GM23248 (cell line): ENCODE measurements at regions not wholly inside any gene's neighbourhood (a gene's known extent, or its start where the extent isn't known, plus 50 kb on each side); places are given as distances from the start of the nearest gene placed in this dataset.
"Not testable (repeated sequence)": the region's sequence is repeated elsewhere in the genome, so short reads cannot be mapped to it uniquely, and the experiment has no call there.

Experiments used
- DNase-seq: peaks from one replicate; pipeline ENCODE4 v3.0.0-alpha.2; 2015
- H2AFZ ChIP-seq: fragments of 200-600 bp; sonication (generic); 2 replicates; pipeline ENCODE4 v1.6.1; 2016; ENCODE audit warnings: antibody characterized with exemption
- H3F3A ChIP-seq: fragments of 200-600 bp; sonication (generic); 2 replicates; pipeline ENCODE4 v1.6.1; 2016; ENCODE audit warnings: mild to moderate bottlenecking, antibody characterized with exemption, mixed run types; ENCODE audit not compliant: insufficient read depth
- H3K27ac ChIP-seq: fragments of 200-600 bp; sonication (generic); 2 replicates; pipeline ENCODE4 v1.5.1; 2016; ENCODE audit warnings: mild to moderate bottlenecking
- H3K27me3 ChIP-seq: fragments of 200-600 bp; sonication (generic); replicated peaks from 2 replicates; pipeline ENCODE4 v1.6.1; 2016; ENCODE audit warnings: mild to moderate bottlenecking; ENCODE audit not compliant: insufficient read depth
- H3K36me3 ChIP-seq: fragments of 200-600 bp; sonication (generic); 2 replicates; pipeline ENCODE4 v1.6.1; 2016; ENCODE audit warnings: low read depth, mild to moderate bottlenecking
- H3K4me1 ChIP-seq: fragments of 200-600 bp; sonication (generic); 2 replicates; pipeline ENCODE4 v1.6.1; 2016; ENCODE audit warnings: mild to moderate bottlenecking; ENCODE audit not compliant: insufficient read depth
- H3K4me2 ChIP-seq: fragments of 200-600 bp; sonication (generic); one replicate; pipeline ENCODE4 v1.6.1; 2016; ENCODE audit warnings: mild to moderate bottlenecking; ENCODE audit not compliant: unreplicated experiment
- H3K4me3 ChIP-seq: fragments of 200-600 bp; sonication (generic); 2 replicates; pipeline ENCODE4 v1.5.1; 2016; ENCODE audit warnings: mild to moderate bottlenecking
- H3K79me2 ChIP-seq: fragments of 200-600 bp; sonication (generic); 2 replicates; pipeline ENCODE4 v1.6.1; 2016; ENCODE audit warnings: mild to moderate bottlenecking; ENCODE audit not compliant: insufficient read depth
- H3K9ac ChIP-seq: fragments of 200-600 bp; sonication (generic); 2 replicates; pipeline ENCODE4 v1.6.1; 2016; ENCODE audit warnings: mild to moderate bottlenecking
- H3K9me2 ChIP-seq: fragments of 200-600 bp; sonication (generic); 2 replicates; pipeline ENCODE4 v1.6.1; 2016; ENCODE audit warnings: mixed run types, mild to moderate bottlenecking, moderate library complexity; ENCODE audit not compliant: insufficient read depth
- H3K9me3 ChIP-seq: fragments of 200-600 bp; sonication (generic); one replicate; pipeline ENCODE4 v1.6.1; 2017; ENCODE audit warnings: low read depth
- H4K20me1 ChIP-seq: fragments of 200-600 bp; sonication (generic); 2 replicates; pipeline ENCODE4 v1.6.0; 2016; ENCODE audit not compliant: insufficient read depth
- EZH2 ChIP-seq: fragments of 200-600 bp; sonication (generic); IDR thresholded peaks from 2 replicates; pipeline ENCODE4 v1.6.1; 2018; ENCODE audit warnings: antibody characterized with exemption, mild to moderate bottlenecking; ENCODE audit not compliant: insufficient read depth, poor library complexity, severe bottlenecking
- EZH2phosphoT487 ChIP-seq: fragments of 200-600 bp; sonication (generic); IDR thresholded peaks from 2 replicates; pipeline ENCODE4 v1.6.1; 2018; ENCODE audit warnings: antibody characterized with exemption, moderate library complexity, mild to moderate bottlenecking, low read depth; ENCODE audit not compliant: insufficient read depth
- WGBS, 2 experiments: methylation state at CpG; one replicate each; pipeline ENCODE4 v1.1.6; 2015 to 2017; ENCODE audit warnings: low lambda C conversion rate in 2 of 2, low coverage in 1 of 2; ENCODE audit errors: missing lambda C conversion rate in 2 of 2; 5-methylcytosine and 5-hydroxymethylcytosine counted together
- in situ Hi-C: fragments of 300-500 bp; cut with MboI; formaldehyde crosslinking; loops from 2 replicates; pipeline ENCODE4 v1.15.0; 2020

DNA sequence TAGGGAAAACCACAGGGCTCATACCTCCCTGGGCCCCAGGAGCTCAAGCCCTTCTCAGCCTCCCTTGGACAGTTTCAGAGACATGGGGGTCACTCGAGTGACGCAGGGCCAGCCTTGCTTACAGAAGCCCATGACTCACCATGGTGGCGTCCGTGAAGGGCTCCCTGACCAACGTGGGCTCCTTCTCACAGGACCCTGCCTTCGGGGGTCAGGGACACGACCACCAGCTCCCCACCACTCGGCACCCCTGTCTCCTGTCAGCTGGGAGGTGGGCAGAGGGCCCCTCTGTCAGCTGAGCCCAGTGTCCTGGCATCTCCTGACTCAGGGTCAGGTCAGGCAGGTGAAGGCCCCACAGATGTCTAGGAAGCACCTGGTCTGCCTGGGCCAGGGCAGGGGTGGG, 126.3 kb upstream of the ANO1 start:
- 51 to 52% methylated on average over 8 of the region's 8 CpGs for WGBS, 2 experiments
- no peak for TF ChIP-seq EZH2
- TF ChIP-seq EZH2phosphoT487: no peak
- H3K4me2 ChIP-seq: no peak overlapping the region
- peaks cover 6% of the 10 kb centered on the region; the same call in 1 of the 2 replicates for H3F3A ChIP-seq
- H3K9ac ChIP-seq: no peak overlapping the region
- no peaks in the 10 kb centered on the region for H3K79me2 ChIP-seq
- peaks cover 14% of the 10 kb centered on the region for H3K4me1 ChIP-seq
- H3K9me3 ChIP-seq: no peaks in the 10 kb centered on the region
- no peaks in the 10 kb centered on the region for H3K36me3 ChIP-seq
- no peaks in the 10 kb centered on the region for H3K9me2 ChIP-seq
- in situ Hi-C loops: no loop called here
- H3K4me3 ChIP-seq: no peak overlapping the region
- H4K20me1 ChIP-seq: no peaks in the 10 kb centered on the region
- no peak overlapping the region for H2AFZ ChIP-seq
- H3K27me3 ChIP-seq: peaks cover 19% of the 10 kb centered on the region; the same call in 1 of the 2 replicates
- H3K27ac ChIP-seq: no peak overlapping the region
- DNase-seq: no peak

DNA sequence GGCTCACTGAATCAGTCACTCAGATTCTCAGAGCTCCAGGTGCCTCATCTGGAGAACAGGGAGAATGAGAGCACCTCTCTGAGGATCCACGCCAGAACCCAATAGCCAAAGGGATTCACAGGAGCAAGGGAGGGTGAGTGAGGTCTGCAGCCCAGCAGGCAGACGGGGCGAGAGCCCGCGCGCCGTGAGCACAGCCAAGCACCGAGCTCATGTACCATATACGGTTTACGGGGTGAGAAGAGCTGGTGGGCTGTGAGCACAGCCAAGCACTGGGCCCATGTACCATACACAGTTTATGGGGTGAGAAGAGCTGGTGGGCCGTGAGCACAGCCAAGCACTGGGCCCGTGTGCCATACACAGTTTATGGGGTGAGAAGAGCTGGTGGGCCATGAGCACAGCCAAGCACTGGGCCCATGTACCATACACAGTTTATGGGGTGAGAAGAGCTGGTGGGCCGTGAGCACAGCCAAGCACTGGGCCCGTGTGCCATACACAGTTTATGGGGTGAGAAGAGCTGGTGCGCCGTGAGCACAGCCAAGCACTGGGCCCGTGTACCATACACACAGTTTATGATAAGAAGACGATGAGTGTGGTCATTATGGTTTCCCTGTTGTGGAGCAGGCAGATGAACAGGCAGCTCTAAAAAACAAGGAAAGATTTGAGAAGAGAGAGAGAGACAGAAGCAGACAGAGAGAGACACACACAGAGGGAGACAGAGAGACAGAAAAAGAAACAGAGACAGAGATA, 125.7 kb upstream of the ANO1 start:
- H3K4me3 ChIP-seq, H3K9me2 ChIP-seq, H3K9me3 ChIP-seq, H3F3A ChIP-seq, H3K79me2 ChIP-seq, H3K4me2 ChIP-seq, in situ Hi-C loops, H3K9ac ChIP-seq, DNase-seq, H2AFZ ChIP-seq, H3K36me3 ChIP-seq, H4K20me1 ChIP-seq, H3K27ac ChIP-seq: not testable (repeated sequence)
- WGBS, 2 experiments: 41 to 43% methylated on average over 18 of the region's 18 CpGs
- Histone ChIP-seq H3K4me1 (peaks cover 14% of the 10 kb centered on the region), H3K27me3 (peaks cover 19% of the 10 kb centered on the region; the same call in 1 of the 2 replicates)

DNA sequence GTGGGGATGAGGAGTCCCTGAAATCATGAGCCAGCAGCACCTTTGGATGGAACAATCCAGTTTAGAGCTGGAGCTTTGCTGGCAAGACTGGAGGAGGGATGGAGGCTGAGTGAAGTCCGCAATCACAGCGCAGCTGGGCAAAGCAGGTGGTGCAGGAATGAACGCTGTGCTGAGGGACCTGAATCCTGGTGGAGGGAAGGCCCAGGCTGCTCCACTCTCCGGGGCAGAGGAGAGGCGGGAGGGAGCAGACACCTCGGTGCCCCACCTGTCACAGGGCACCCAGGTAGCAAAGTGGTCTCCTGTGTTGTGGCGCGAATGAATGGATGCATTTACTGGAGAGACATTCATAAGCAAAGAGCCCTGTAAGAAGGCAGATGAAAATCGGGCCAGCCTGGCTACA, 124.8 kb upstream of the ANO1 start:
- Histone ChIP-seq H3F3A (peaks cover 6% of the 10 kb centered on the region; the same call in 1 of the 2 replicates), H3K4me2 (no peak overlapping the region), H3K4me1 (peaks cover 14% of the 10 kb centered on the region), H3K27me3 (peaks cover 19% of the 10 kb centered on the region; the same call in 1 of the 2 replicates), H3K36me3 (no peaks in the 10 kb centered on the region), H2AFZ (no peak overlapping the region), H3K79me2 (no peaks in the 10 kb centered on the region), H3K9me3 (no peaks in the 10 kb centered on the region), H4K20me1 (no peaks in the 10 kb centered on the region), H3K27ac (no peak overlapping the region), H3K9ac (no peak overlapping the region), H3K9me2 (no peaks in the 10 kb centered on the region), H3K4me3 (no peak overlapping the region)
- WGBS, 2 experiments: 52 to 61% methylated on average over 8 to 9 of the region's 9 CpGs
- no peak for DNase-seq
- TF ChIP-seq EZH2 (no peak), EZH2phosphoT487 (no peak)
- in situ Hi-C loops: no loop called here

DNA sequence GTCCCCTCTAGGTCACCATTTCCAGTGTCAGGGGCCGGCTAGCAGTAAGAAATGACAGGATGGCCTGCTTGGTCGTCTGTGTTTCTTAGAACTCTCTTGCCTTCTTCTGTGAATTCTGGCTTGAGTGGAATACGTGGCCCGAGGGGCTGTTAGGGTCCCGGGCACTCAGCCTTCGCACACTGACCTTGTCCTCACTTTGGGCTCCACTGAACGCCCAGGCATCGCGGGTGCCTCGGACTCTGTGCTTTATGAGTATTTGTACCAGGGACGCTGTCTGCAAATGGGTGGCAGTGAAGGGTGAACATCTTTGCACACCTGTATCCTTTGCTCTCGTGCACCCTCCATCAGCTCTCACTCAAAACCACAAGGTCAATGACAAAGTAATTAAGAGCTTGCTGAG, 123.4 kb upstream of the ANO1 start:
- no peak overlapping the region for H3K4me2 ChIP-seq
- in situ Hi-C loops: no loop called here
- peaks cover 26% of the 10 kb centered on the region; the same call in 1 of the 2 replicates for H3K27me3 ChIP-seq
- no peaks in the 10 kb centered on the region for H3K9me3 ChIP-seq
- H4K20me1 ChIP-seq: no peaks in the 10 kb centered on the region
- no peak overlapping the region for H2AFZ ChIP-seq
- H3K9ac ChIP-seq: no peak overlapping the region
- H3K27ac ChIP-seq: no peak overlapping the region
- H3K4me3 ChIP-seq: no peak overlapping the region
- no peaks in the 10 kb centered on the region for H3K79me2 ChIP-seq
- H3K9me2 ChIP-seq: no peaks in the 10 kb centered on the region
- no peak for DNase-seq
- H3K4me1 ChIP-seq: 0 out of 2 replicates have a peak, but pooled peaks cover 2% of the 10 kb centered on the region
- no peak for TF ChIP-seq EZH2phosphoT487
- no peak for TF ChIP-seq EZH2
- peaks cover 3% of the 10 kb centered on the region; the same call in 1 of the 2 replicates for H3F3A ChIP-seq
- no peaks in the 10 kb centered on the region for H3K36me3 ChIP-seq
- 54 to 58% methylated on average over 12 of the region's 12 CpGs for WGBS, 2 experiments
